Left ventricle myocardium inferior (tissue), 1 donor: ENCODE measurements at regions not wholly inside any gene's neighbourhood (a gene's known extent, or its start where the extent isn't known, plus 50 kb on each side); places are given as distances from the start of the nearest gene placed in this dataset.

ENCODE experiments used
- DNase-seq: peaks from one replicate; pipeline ENCODE4 v3.0.0-alpha.2; 2020
- H3K27ac ChIP-seq: fragments of 200-600 bp; replicated peaks from 2 replicates; pipeline ENCODE4 v1.8.0; 2021
- H3K27me3 ChIP-seq: fragments of 200-600 bp; 2 replicates; pipeline ENCODE4 v1.8.0; 2021; ENCODE audit warnings: low read depth
- H3K36me3 ChIP-seq: fragments of 200-600 bp; 2 replicates; pipeline ENCODE4 v1.8.0; 2021
- H3K4me1 ChIP-seq: fragments of 200-600 bp; 2 replicates; pipeline ENCODE4 v1.8.0; 2021
- H3K4me3 ChIP-seq: fragments of 200-600 bp; 2 replicates; pipeline ENCODE4 v1.8.0; 2021; ENCODE audit warnings: mild to moderate bottlenecking, moderate library complexity
- H3K9me3 ChIP-seq: fragments of 200-600 bp; replicated peaks from 2 replicates; pipeline ENCODE4 v1.8.0; 2021
- intact Hi-C: fragments of 100-400 bp; cut with micrococcal nuclease; formaldehyde crosslinking; loops from one replicate; pipeline ENCODE4 v1.11.0; 2022
- TF ChIP-seq, protein P1 (sequence below): fragments of 200-600 bp; IDR thresholded peaks from 2 replicates; pipeline ENCODE4 v1.8.0; 2021; ENCODE audit warnings: antibody characterized with exemption, mild to moderate bottlenecking, borderline replicate concordance
- donor health status: DM: no; HTN: yes; CAD: no; lungs with severe emphysema.

DNA sequence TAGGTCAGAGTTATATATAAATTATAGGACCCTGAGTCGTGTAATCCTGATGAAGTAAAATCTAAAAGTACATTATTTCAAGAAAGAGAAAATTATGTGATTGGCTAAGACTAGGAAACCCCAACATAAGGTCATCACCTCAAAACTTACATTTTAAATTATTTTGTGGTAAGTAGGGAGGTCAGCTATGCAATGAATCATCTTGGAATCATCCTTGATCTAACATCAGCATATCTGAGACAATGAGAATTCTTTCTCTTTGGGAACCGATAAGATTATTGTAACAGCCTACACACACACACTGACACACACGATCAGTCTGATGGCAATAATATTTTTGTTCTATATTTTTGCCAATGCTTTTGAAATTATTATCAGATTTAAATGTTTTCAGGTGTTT, 904.8 kb upstream of the CHAC2 start:
- Histone ChIP-seq H3K27ac (no peak overlapping the region), H3K9me3 (no peaks in the 10 kb centered on the region), H3K4me3 (no peak overlapping the region), H3K36me3 (no peaks in the 10 kb centered on the region), H3K4me1 (peaks cover 7% of the 10 kb centered on the region), H3K27me3 (no peaks in the 10 kb centered on the region)
- TF ChIP-seq, protein P1, sequence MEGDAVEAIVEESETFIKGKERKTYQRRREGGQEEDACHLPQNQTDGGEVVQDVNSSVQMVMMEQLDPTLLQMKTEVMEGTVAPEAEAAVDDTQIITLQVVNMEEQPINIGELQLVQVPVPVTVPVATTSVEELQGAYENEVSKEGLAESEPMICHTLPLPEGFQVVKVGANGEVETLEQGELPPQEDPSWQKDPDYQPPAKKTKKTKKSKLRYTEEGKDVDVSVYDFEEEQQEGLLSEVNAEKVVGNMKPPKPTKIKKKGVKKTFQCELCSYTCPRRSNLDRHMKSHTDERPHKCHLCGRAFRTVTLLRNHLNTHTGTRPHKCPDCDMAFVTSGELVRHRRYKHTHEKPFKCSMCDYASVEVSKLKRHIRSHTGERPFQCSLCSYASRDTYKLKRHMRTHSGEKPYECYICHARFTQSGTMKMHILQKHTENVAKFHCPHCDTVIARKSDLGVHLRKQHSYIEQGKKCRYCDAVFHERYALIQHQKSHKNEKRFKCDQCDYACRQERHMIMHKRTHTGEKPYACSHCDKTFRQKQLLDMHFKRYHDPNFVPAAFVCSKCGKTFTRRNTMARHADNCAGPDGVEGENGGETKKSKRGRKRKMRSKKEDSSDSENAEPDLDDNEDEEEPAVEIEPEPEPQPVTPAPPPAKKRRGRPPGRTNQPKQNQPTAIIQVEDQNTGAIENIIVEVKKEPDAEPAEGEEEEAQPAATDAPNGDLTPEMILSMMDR: no peak
- DNase-seq: no peak
- intact Hi-C loops: no loop called here

DNA sequence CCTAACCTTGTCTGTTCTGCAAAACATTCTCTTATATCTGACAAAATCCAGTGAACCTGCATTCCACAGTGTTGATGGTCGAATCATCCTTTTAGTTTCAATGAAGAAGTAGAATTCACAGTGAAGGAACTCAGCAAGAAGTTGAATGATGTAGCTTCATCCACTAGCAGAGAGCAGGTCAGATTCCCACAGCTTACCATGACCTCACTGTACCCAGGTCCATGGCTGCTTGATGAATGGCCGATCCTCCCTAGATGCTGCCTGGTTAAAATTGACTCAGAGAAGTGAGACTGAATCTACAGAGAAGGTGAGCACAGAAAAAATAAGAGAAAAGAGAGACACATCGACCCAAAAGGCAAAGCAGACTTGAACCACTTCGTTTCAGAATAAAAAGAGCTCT, 906.0 kb upstream of the CHAC2 start:
- Histone ChIP-seq H3K4me1 (peaks cover 7% of the 10 kb centered on the region), H3K36me3 (no peaks in the 10 kb centered on the region), H3K27me3 (no peaks in the 10 kb centered on the region), H3K27ac (no peak overlapping the region), H3K9me3 (no peaks in the 10 kb centered on the region), H3K4me3 (no peak overlapping the region)
- no peak for DNase-seq
- intact Hi-C loops: no loop called here
- TF ChIP-seq, protein P1: no peak

DNA sequence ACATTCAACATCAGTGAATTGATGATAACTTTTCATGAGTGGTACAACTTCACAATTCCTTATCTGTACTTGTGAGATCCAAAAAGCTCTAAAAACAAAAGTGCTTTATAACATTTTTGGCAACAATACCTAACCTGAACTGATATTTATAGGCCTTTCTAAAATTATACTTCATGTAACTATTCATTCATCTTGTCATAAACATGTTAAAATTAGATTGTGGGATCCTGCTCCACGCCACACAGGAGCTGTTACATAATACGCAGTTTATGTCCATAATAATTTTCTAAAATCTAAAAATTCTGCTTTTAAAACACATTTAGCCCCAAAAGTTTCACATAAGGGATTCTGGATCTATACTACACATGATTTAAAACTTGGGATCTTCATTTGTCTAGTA, 908.5 kb upstream of the CHAC2 start:
- Histone ChIP-seq H3K9me3 (peaks cover 6% of the 10 kb centered on the region), H3K4me3 (no peak overlapping the region), H3K27me3 (no peaks in the 10 kb centered on the region), H3K4me1 (peaks cover 7% of the 10 kb centered on the region), H3K36me3 (no peaks in the 10 kb centered on the region), H3K27ac (no peak overlapping the region)
- no peak for DNase-seq
- intact Hi-C loops: no loop called here
- TF ChIP-seq, protein P1: no peak

DNA sequence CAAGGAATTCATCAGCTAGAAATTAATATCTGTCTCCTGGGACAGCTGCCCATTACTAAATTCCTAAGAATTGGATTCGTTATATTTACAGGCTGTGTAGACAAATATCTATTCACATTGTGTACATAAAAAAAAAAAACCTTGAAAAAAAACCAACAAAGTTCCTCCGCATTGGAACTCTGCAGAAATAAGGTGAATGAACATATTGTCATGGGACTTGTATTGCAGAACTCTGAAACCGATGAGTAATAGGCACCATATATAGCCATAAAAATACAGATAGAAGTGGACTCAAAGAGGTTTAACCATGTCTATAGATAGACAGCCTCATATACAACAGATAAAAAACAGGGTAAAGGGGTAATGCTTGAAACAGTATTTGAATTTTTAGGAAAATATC, 909.9 kb upstream of the CHAC2 start:
- no peaks in the 10 kb centered on the region for H3K36me3 ChIP-seq
- no peak overlapping the region for H3K27ac ChIP-seq

DNA sequence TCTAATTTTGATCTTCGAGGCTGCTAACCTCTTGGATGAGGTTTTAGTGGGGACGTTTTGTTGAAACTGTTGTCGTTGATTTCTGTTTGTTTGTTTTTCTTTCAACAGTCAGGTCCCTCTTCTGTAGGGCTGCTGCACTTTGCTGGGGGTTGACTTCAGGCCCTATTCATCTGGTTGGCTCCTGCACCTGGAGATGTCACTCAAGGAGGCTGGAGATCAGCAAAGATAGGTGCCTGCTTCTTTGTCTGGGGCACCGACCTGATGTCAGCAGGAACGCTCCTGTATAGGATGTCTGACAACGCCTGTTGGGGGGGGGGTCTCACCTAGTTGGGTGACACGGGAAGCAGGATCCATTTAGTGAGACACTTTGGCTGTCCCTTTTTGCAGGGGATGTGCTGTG, 915.6 kb upstream of the CHAC2 start:
- TF ChIP-seq, protein P1: no peak
- no peaks in the 10 kb centered on the region for H3K4me1 ChIP-seq
- no peak overlapping the region for H3K27ac ChIP-seq
- peaks cover 48% of the 10 kb centered on the region for H3K9me3 ChIP-seq
- H3K36me3 ChIP-seq: no peaks in the 10 kb centered on the region
- no peak for DNase-seq
- intact Hi-C loops: no loop called here
- H3K27me3 ChIP-seq: no peaks in the 10 kb centered on the region
- H3K4me3 ChIP-seq: no peak overlapping the region

More for the DNA sequence above, 909.9 kb upstream of the CHAC2 start:
- Histone ChIP-seq H3K4me1 (peaks cover 7% of the 10 kb centered on the region), H3K27me3 (no peaks in the 10 kb centered on the region), H3K4me3 (no peak overlapping the region), H3K9me3 (peaks cover 13% of the 10 kb centered on the region)
- intact Hi-C loops: no loop called here
- DNase-seq: no peak
- TF ChIP-seq, protein P1: no peak
